DMS153 (cell line): ENCODE measurements at regions not wholly inside any gene's neighbourhood (a gene's known extent, or its start where the extent isn't known, plus 50 kb on each side); places are given as distances from the start of the nearest gene placed in this dataset.

Source experiments
- DNase-seq: peaks from one replicate; lab custom pipeline; 2025; lab: John Stamatoyannopoulos, UW

DNA sequence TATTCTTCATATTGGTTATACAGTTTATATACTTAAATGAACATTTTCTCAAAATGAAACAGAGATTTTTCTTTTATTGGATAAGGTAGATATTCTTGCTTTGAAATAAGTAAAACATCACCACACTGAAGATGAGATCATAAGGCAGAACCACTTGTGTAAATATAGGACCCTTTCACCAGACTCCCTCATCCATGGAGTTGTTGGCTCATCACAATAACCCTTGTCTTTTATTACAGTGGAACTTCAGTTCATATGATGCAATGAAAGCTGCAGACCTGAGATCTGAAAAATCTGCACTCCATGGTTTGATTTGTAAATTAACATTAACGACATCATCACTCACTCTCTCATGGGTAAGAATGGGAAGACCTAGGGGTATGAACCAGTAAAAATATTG lies 51.9 kb upstream of the DBX2 start:
- no peak for DNase-seq

DNA sequence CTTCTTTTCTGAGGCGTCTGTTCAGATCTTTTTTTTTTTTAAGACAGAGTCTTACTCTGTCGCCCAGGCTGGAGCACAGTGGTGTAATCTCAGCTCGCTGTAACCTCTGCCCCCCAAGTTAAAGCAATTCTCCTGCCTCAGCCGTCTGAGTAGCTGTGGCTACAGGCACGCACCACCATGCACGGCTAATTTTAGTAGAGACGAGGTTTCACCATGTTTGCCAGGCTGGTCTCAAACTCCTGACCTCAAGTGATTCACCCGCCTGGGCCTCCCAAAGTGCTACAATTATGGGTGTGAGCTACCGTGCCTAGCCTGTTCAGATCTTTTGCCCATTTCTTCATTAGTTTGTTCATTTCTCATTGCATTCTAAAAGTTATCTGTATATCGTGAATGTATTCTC lies 55.1 kb upstream of the DBX2 start:
- DNase-seq, result no peak

GRCh38 chr12:45112306-45112705 lies 61.4 kb upstream of the DBX2 start:
- DNase-seq, result no peak

- no peak for DNase-seq
Measured at GRCh38 chr12:45121224-45121623, 70.3 kb upstream of the DBX2 start.

- peak; percentile 23 for DNase-seq
Measured at GRCh38 chr12:45122768-45123380, 72.0 kb upstream of the DBX2 start.

GRCh38 chr12:45124485-45125155 lies 73.7 kb upstream of the DBX2 start:
- DNase-seq, result no peak

DNA sequence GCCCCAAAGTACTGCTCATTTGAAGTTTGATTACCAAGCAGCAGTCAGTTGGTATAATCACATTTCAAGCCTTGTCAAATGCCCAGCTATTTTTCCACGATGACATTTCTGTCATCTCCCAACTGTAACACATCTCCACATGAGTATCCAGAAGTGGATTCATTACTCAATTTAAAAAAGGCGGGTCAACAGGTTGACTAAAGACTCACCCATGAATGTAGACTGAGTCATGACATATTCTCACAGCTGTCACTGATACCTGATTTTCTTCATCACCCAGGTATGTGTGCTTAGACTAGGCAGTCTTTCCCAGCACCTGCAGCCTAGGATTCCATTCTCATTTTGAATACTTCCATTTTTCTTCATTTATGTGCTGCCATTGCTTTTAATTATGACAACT lies 75.1 kb upstream of the DBX2 start:
- no peak for DNase-seq

DNA sequence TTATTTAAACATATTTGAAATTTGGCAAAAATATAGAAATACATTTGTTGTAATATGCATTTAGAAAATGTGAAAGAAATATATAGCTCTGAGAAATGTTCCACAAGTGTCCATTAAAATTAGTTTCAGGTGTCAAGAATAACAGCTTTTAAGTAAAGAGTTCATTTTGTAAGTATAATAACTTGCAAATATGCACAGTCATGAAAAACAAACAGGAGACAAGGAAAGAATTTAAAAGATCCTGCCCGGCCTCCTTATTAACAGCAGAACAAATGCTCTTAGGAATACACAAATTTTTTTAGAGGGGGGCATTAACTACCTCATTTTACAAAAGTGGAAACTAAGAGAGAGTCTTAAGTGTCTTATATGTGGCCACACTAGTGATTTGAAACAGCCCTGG lies 77.7 kb upstream of the DBX2 start:
- no peak for DNase-seq

GRCh38 chr12:45130881-45131281 lies 80.0 kb upstream of the DBX2 start:
- peak; percentile 23 for DNase-seq

DNA sequence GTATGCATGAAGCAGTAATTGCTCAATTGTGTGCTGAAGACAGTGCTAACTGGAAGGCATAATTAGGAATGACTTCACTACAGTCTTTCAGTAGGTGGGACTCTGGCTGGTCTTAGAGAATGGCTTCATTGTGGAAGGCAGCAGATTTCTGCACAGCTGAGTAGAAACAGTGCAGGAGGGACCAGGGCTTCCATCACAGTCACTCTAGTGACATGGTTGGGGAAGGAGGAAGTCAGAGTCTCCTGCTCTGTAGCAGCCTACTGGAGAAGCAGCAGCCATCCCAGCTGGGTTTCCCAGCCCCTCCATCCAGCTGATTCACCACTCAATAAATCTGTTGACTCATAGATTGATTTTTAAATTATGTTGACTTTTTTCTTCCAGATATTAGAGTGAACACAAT lies 80.6 kb upstream of the DBX2 start:
- no peak for DNase-seq

DNA sequence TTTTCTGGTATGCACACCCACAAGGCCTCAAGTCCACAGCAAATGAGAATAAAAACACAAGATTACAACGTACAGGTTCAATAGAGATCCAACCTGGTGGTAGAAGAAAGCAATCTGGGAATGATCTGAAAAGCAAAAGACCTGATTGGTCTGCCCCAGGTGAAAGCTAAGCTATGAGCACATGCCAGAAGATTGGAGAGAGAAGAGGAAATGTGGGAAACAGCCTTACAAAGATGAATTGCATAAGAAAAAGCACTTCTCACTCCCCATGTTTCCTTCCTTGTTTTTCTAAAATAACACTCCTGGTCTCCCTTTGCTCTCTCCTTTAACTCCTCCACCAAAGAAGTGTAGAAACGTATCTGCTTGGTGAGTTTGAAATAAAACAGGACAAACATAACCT lies 77.3 kb upstream of the ANO6 start:
- no peak for DNase-seq

DNA sequence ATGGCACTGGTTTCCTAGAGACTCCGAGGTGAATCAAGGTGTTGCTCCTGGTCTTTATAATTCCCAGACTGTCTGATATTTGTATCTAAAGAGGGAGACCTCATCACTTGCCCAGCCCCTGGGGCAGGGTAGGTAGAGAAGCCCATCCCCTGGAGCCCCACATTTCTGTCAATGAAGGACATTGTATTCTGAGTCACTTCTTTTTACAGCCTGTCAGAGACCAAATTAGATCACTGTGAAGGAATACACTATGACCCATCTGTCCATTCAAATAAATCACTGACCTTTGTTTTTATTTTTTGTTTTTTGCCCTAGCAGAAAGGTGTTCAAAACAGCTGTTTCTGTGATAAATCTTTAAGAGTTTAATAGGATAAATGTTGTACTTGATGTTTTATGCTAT lies 67.9 kb upstream of the ANO6 start:
- no peak for DNase-seq

DNA sequence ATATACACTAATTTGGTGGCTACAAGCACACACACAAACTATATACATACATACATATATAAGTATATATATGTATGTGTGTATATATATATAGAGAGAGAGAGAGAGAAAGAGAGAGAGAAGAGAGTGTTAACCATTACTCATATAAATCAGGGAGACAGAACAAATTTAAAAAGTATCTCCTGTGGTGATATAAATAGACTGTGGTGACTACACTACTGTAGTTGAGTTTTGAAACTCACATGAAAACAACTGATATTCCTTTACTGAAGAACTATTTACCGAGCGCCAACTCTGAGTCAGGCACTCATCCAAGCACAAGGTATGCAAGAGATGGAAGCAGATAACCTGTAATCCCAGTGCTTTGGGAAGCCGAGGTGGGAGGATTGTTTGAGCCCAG lies 67.3 kb upstream of the ANO6 start:
- DNase-seq, result no peak

GRCh38 chr12:45165284-45165683 lies 50.6 kb upstream of the ANO6 start:
- DNase-seq, result no peak

GRCh38 chr12:45166056-45166455 lies 49.8 kb upstream of the ANO6 start:
- no peak for DNase-seq
